ENCODE measurements at regions not wholly inside any gene's neighbourhood (a gene's known extent, or its start where the extent isn't known, plus 50 kb on each side); places are given as distances from the start of the nearest gene placed in this dataset.

GRCh38 chr13:107466326-107467099 lies 748.8 kb downstream of the LIG4 start:
- DNase-seq (ENCODE audit: low read depth): peak; percentile 58
- H3K4me3 ChIP-seq (ENCODE audit: low read length): no peak overlapping the region
- TF ChIP-seq CTCF (IDR thresholded peaks at IDR 0.05; ENCODE audit: insufficient read depth, low read depth, low read length, missing control alignments): no peak

- no peak for DNase-seq (ENCODE audit: low read depth)
- no peak overlapping the region for H3K4me3 ChIP-seq (ENCODE audit: low read length)
- no peak for TF ChIP-seq CTCF (IDR thresholded peaks at IDR 0.05; ENCODE audit: insufficient read depth, low read depth, low read length, missing control alignments)
These were observed 752.8 kb downstream of the LIG4 start for GRCh38 chr13:107462501-107462900.

- no peak overlapping the region for H3K4me3 ChIP-seq (ENCODE audit: low read length)
- no peak for DNase-seq (ENCODE audit: low read depth)
- no peak for TF ChIP-seq CTCF (IDR thresholded peaks at IDR 0.05; ENCODE audit: insufficient read depth, low read depth, low read length, missing control alignments)
These were observed 753.6 kb downstream of the LIG4 start for GRCh38 chr13:107461751-107462150.

- TF ChIP-seq CTCF (IDR thresholded peaks at IDR 0.05; ENCODE audit: insufficient read depth, low read depth, low read length, missing control alignments): no peak
- H3K4me3 ChIP-seq (ENCODE audit: low read length): no peak overlapping the region
- no peak for DNase-seq (ENCODE audit: low read depth)
These were observed 755.9 kb downstream of the LIG4 start for GRCh38 chr13:107459430-107459829.

GRCh38 chr13:107458269-107458668 lies 757.1 kb downstream of the LIG4 start:
- H3K4me3 ChIP-seq (ENCODE audit: low read length): no peak overlapping the region
- TF ChIP-seq CTCF (IDR thresholded peaks at IDR 0.05; ENCODE audit: insufficient read depth, low read depth, low read length, missing control alignments): no peak
- DNase-seq (ENCODE audit: low read depth): no peak

- no peak overlapping the region for H3K4me3 ChIP-seq (ENCODE audit: low read length)
- no peak for TF ChIP-seq CTCF (IDR thresholded peaks at IDR 0.05; ENCODE audit: insufficient read depth, low read depth, low read length, missing control alignments)
- DNase-seq (ENCODE audit: low read depth): no peak
These were observed 757.6 kb downstream of the LIG4 start for GRCh38 chr13:107457686-107458085.

- DNase-seq (ENCODE audit: low read depth): no peak
- H3K4me3 ChIP-seq (ENCODE audit: low read length): no peak overlapping the region
- no peak for TF ChIP-seq CTCF (IDR thresholded peaks at IDR 0.05; ENCODE audit: insufficient read depth, low read depth, low read length, missing control alignments)
These were observed 758.9 kb downstream of the LIG4 start for GRCh38 chr13:107456431-107456830.
